ENCODE measurements at regions not wholly inside any gene's neighbourhood (a gene's known extent, or its start where the extent isn't known, plus 50 kb on each side); places are given as distances from the start of the nearest gene placed in this dataset.
"Not testable (repeated sequence)": the region's sequence is repeated elsewhere in the genome, so short reads cannot be mapped to it uniquely, and the experiment has no call there.

GRCh38 chr1:232163533-232163932, 466.4 kb downstream of the SIPA1L2 start:
- ChIA-PET POLR2A (interaction anchor here (0.8 to 0.9 kb wide), 2 partner anchors 28 to 32 kb away, joined by 3 read pairs; no protein-coding TSS in a partner anchor), CTCF (interaction anchor here (1.0 kb wide), 1 partner anchor 296 kb away, joined by 3 read pairs; no protein-coding TSS in a partner anchor)
- Mint-ChIP-seq H3K4me1 (ENCODE audit: insufficient read depth, unreplicated experiment) (no peaks in the 10 kb centered on the region), H3K4me3 (ENCODE audit: unreplicated experiment) (no peak overlapping the region), H3K27me3 (ENCODE audit: insufficient read depth, unreplicated experiment) (no peaks in the 10 kb centered on the region), H3K9me3 (ENCODE audit: unreplicated experiment) (no peaks in the 10 kb centered on the region), H3K36me3 (ENCODE audit: insufficient read depth, unreplicated experiment) (no peaks in the 10 kb centered on the region), H3K27ac (ENCODE audit: low read depth, unreplicated experiment) (no peak overlapping the region)
- no TSS peak for BruUV-seq (replicated peaks)
- TF ChIP-seq CTCF (IDR thresholded peaks at IDR 0.05; ENCODE audit: unreplicated experiment), result no peak
- DNase-seq (ENCODE audit: unreplicated experiment), result no peak
- intact Hi-C loops (cut with micrococcal nuclease), result no loop called here

- intact Hi-C loops (cut with micrococcal nuclease), result no loop called here
- ChIA-PET CTCF (no interaction called here), POLR2A (no interaction called here)
- DNase-seq (ENCODE audit: unreplicated experiment), result no peak
- Mint-ChIP-seq H3K9me3 (ENCODE audit: unreplicated experiment) (no peaks in the 10 kb centered on the region), H3K27ac (ENCODE audit: low read depth, unreplicated experiment) (no peak overlapping the region), H3K4me3 (ENCODE audit: unreplicated experiment) (no peak overlapping the region), H3K4me1 (ENCODE audit: insufficient read depth, unreplicated experiment) (no peaks in the 10 kb centered on the region), H3K36me3 (ENCODE audit: insufficient read depth, unreplicated experiment) (no peaks in the 10 kb centered on the region), H3K27me3 (ENCODE audit: insufficient read depth, unreplicated experiment) (no peaks in the 10 kb centered on the region)
- no TSS peak for BruUV-seq (replicated peaks)
- no peak for TF ChIP-seq CTCF (IDR thresholded peaks at IDR 0.05; ENCODE audit: unreplicated experiment)
These were observed 467.9 kb downstream of the SIPA1L2 start for GRCh38 chr1:232162001-232162400.

- DNase-seq (ENCODE audit: unreplicated experiment); intact Hi-C loops (cut with micrococcal nuclease); H3K27ac Mint-ChIP-seq (ENCODE audit: low read depth, unreplicated experiment); CTCF ChIA-PET; BruUV-seq (replicated peaks); H3K4me3 Mint-ChIP-seq (ENCODE audit: unreplicated experiment); H3K4me1 Mint-ChIP-seq (ENCODE audit: insufficient read depth, unreplicated experiment); H3K27me3 Mint-ChIP-seq (ENCODE audit: insufficient read depth, unreplicated experiment); H3K9me3 Mint-ChIP-seq (ENCODE audit: unreplicated experiment); H3K36me3 Mint-ChIP-seq (ENCODE audit: insufficient read depth, unreplicated experiment): not testable (repeated sequence)
- POLR2A ChIA-PET, result interaction anchor here (1.0 to 1.3 kb wide), 2 partner anchors 10 to 11 kb away, joined by 3 read pairs; no protein-coding TSS in a partner anchor
These were observed 471.4 kb downstream of the SIPA1L2 start for GRCh38 chr1:232158558-232158957.

- POLR2A ChIA-PET; intact Hi-C loops (cut with micrococcal nuclease); H3K27me3 Mint-ChIP-seq (ENCODE audit: insufficient read depth, unreplicated experiment); BruUV-seq (replicated peaks); H3K36me3 Mint-ChIP-seq (ENCODE audit: insufficient read depth, unreplicated experiment); DNase-seq (ENCODE audit: unreplicated experiment); CTCF ChIA-PET; H3K4me1 Mint-ChIP-seq (ENCODE audit: insufficient read depth, unreplicated experiment); H3K4me3 Mint-ChIP-seq (ENCODE audit: unreplicated experiment); H3K9me3 Mint-ChIP-seq (ENCODE audit: unreplicated experiment); H3K27ac Mint-ChIP-seq (ENCODE audit: low read depth, unreplicated experiment): not testable (repeated sequence)
These were observed 473.9 kb downstream of the SIPA1L2 start for GRCh38 chr1:232156070-232156469.

GRCh38 chr1:232153652-232154051, 476.3 kb downstream of the SIPA1L2 start:
- intact Hi-C loops (cut with micrococcal nuclease), result no loop called here
- H3K36me3 Mint-ChIP-seq (ENCODE audit: insufficient read depth, unreplicated experiment), result peaks cover 6% of the 10 kb centered on the region
- no peak for DNase-seq (ENCODE audit: unreplicated experiment)
- no peaks in the 10 kb centered on the region for H3K9me3 Mint-ChIP-seq (ENCODE audit: unreplicated experiment)
- no peaks in the 10 kb centered on the region for H3K27me3 Mint-ChIP-seq (ENCODE audit: insufficient read depth, unreplicated experiment)
- CTCF ChIA-PET, result no interaction called here
- H3K4me1 Mint-ChIP-seq (ENCODE audit: insufficient read depth, unreplicated experiment), result peaks cover 9% of the 10 kb centered on the region
- TF ChIP-seq CTCF (IDR thresholded peaks at IDR 0.05; ENCODE audit: unreplicated experiment), result no peak
- no TSS peak for BruUV-seq (replicated peaks)
- POLR2A ChIA-PET, result no interaction called here
- no peak overlapping the region for H3K4me3 Mint-ChIP-seq (ENCODE audit: unreplicated experiment)
- no peak overlapping the region for H3K27ac Mint-ChIP-seq (ENCODE audit: low read depth, unreplicated experiment)

Measured in MCF 10A (cell line).